ENCODE measurements at regions not wholly inside any gene's neighbourhood (a gene's known extent, or its start where the extent isn't known, plus 50 kb on each side); places are given as distances from the start of the nearest gene placed in this dataset.

DNA sequence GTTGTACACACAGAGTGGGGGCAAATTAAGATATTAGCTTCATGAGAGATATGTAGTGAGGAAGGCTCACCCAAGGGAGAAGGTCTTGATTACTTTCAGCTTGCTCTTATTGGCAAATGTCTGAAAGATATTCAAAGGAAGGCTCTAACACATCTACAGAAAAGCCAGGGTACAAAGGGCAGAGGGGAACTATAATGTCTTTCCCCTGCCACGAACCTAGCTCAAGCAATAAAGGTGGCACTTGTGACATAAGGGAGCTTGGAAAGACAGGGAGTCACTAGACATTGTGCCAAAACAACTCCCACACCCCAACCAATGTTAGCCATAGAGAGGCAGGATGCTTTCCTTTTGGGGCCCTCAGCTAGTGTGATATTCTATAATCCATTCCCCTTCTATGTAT lies 52.2 kb upstream of the SOX9 start:
- no peak for DNase-seq

DNA sequence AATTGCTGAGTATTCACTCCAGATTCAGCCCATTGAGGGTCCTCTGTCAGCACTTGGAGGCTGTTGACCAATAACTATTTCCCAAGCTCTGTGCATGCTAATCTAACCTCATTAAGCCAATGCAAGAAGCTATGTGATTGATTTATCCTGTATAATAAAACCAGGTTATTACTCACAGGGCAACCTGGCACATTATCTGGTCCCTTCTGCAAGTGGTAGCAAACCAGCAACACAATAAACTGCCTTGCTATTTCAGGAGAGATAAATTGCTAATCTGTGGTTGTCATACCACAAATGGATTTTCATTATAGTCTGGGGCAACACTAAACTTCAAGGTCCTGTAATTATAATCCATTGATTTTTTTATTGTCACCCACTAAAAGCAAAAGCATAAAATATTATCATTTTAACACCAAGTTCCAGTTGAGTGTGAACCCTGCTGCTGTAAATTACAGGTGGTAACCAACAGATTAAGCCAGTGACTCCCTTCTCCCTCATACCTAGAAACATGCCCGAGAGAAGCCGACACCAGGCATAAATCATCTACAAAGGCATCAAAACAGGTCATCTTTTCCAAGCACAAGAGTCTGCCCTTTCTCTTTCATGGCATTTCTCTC lies 51.1 kb upstream of the SOX9 start:
- no peak for DNase-seq

All from CD4-positive, alpha-beta T cell treated with Interleukin-12 subunit alpha and Interleukin-12 subunit beta, for 1 hour (primary cell).